ENCODE measurements at regions not wholly inside any gene's neighbourhood (a gene's known extent, or its start where the extent isn't known, plus 50 kb on each side); places are given as distances from the start of the nearest gene placed in this dataset.

DNA sequence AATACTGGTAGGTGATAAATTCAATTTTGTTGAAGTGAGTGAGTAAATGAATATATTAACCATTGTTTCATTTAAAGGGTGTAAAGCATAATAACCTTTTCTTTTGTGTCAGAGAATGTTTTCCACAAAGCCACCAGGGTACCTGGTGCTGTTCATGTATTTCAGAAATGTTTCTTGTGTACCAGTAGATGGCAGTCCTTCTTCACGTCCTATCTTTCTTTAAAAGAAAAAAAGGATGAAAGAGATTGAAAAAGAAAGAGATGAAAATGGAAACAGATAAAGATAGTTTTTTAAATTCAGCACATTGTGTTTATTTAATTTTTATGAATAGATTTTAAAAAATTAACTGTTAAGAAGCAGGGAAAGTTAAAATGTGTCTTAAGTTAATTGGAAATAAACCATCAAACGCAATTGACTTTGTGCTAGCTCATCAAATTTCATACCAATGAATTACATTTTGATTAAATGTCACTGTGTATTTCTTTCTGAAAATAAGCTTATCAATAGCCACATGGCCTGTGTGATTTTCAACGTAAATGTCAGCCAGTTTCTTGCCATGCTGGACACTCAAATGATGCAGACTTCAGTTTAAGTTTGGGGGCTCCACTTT, 65.5 kb upstream of the CHORDC1 start:
- H3K27me3 ChIP-seq (ENCODE audit: control insufficient read depth, insufficient read depth, low read length), result no peaks in the 10 kb centered on the region
- peak; percentile 5 for DNase-seq (ENCODE audit: low read depth, low spot score)
- H3K4me1 ChIP-seq (ENCODE audit: control insufficient read depth, insufficient read depth, low read length), result no peaks in the 10 kb centered on the region
- intact Hi-C loops (cut with micrococcal nuclease; ENCODE audit: unreplicated experiment) (loop anchor here (5.0 kb wide), 1 partner anchor 174 kb away; no protein-coding TSS in a partner anchor), in situ Hi-C loops (cut with HindIII; ENCODE audit: low pct_unique_long_range_greater_than_20kb, low sequenced_read_pairs) (no loop called here)
- H3K36me3 ChIP-seq (ENCODE audit: control insufficient read depth, insufficient read depth, low read length), result no peaks in the 10 kb centered on the region
- no peak overlapping the region for H3K4me3 ChIP-seq (ENCODE audit: low read depth in 2 of 2, low read length in 2 of 2)
- BruUV-seq (replicated peaks), result no TSS peak
- TF ChIP-seq, protein P1, sequence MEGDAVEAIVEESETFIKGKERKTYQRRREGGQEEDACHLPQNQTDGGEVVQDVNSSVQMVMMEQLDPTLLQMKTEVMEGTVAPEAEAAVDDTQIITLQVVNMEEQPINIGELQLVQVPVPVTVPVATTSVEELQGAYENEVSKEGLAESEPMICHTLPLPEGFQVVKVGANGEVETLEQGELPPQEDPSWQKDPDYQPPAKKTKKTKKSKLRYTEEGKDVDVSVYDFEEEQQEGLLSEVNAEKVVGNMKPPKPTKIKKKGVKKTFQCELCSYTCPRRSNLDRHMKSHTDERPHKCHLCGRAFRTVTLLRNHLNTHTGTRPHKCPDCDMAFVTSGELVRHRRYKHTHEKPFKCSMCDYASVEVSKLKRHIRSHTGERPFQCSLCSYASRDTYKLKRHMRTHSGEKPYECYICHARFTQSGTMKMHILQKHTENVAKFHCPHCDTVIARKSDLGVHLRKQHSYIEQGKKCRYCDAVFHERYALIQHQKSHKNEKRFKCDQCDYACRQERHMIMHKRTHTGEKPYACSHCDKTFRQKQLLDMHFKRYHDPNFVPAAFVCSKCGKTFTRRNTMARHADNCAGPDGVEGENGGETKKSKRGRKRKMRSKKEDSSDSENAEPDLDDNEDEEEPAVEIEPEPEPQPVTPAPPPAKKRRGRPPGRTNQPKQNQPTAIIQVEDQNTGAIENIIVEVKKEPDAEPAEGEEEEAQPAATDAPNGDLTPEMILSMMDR (IDR thresholded peaks at IDR 0.05), result peak; percentile 76; the same call in 1 of the 2 replicates
- TF ChIP-seq TCF7L2 (IDR thresholded peaks at IDR 0.05; ENCODE audit: low read depth, low read length) (no peak), SIN3A (IDR thresholded peaks at IDR 0.05; ENCODE audit: borderline replicate concordance, insufficient read depth, low read depth, low read length) (no peak)
- TF ChIP-seq, protein P2, sequence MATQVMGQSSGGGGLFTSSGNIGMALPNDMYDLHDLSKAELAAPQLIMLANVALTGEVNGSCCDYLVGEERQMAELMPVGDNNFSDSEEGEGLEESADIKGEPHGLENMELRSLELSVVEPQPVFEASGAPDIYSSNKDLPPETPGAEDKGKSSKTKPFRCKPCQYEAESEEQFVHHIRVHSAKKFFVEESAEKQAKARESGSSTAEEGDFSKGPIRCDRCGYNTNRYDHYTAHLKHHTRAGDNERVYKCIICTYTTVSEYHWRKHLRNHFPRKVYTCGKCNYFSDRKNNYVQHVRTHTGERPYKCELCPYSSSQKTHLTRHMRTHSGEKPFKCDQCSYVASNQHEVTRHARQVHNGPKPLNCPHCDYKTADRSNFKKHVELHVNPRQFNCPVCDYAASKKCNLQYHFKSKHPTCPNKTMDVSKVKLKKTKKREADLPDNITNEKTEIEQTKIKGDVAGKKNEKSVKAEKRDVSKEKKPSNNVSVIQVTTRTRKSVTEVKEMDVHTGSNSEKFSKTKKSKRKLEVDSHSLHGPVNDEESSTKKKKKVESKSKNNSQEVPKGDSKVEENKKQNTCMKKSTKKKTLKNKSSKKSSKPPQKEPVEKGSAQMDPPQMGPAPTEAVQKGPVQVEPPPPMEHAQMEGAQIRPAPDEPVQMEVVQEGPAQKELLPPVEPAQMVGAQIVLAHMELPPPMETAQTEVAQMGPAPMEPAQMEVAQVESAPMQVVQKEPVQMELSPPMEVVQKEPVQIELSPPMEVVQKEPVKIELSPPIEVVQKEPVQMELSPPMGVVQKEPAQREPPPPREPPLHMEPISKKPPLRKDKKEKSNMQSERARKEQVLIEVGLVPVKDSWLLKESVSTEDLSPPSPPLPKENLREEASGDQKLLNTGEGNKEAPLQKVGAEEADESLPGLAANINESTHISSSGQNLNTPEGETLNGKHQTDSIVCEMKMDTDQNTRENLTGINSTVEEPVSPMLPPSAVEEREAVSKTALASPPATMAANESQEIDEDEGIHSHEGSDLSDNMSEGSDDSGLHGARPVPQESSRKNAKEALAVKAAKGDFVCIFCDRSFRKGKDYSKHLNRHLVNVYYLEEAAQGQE (IDR thresholded peaks at IDR 0.05; ENCODE audit: insufficient read depth in 1 of 2, low read depth in 2 of 2, low read length in 1 of 2), result no peak
- ChIA-PET POLR2A (no interaction called here), CTCF (interaction anchor here (0.6 to 0.7 kb wide), 3 partner anchors 248 to 672 kb away, joined by 3 to 5 read pairs (median 3); no protein-coding TSS in a partner anchor)
- no peak overlapping the region for H3K27ac ChIP-seq (ENCODE audit: low read length)
- ATAC-seq, result no peak
- no peaks in the 10 kb centered on the region for H3K9me3 ChIP-seq (ENCODE audit: control insufficient read depth, insufficient read depth, low read depth, low read length)

DNA sequence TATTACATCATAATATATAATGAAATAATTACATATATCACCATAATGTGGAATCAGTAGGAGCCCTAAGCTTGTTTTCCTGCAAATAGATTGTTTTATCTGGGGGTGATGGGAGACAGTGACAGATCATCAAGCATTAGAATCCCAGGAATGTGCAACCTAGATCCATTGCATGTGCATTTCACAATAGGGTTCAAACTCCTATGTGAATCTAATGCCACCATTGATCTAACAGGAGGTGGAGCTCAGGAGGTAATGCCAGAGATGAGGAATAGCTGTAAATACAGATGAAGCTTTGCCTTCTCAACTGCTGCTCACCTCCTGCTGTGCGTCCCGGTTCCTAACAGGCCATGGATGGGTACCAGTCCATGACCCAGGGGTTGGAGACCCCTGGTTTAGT, 63.8 kb upstream of the CHORDC1 start:
- Histone ChIP-seq H3K27ac (ENCODE audit: low read length) (no peak overlapping the region), H3K27me3 (ENCODE audit: control insufficient read depth, insufficient read depth, low read length) (no peaks in the 10 kb centered on the region), H3K9me3 (ENCODE audit: control insufficient read depth, insufficient read depth, low read depth, low read length) (no peaks in the 10 kb centered on the region), H3K4me1 (ENCODE audit: control insufficient read depth, insufficient read depth, low read length) (no peaks in the 10 kb centered on the region), H3K4me3 (ENCODE audit: low read depth in 2 of 2, low read length in 2 of 2) (no peak overlapping the region), H3K36me3 (ENCODE audit: control insufficient read depth, insufficient read depth, low read length) (no peaks in the 10 kb centered on the region)
- in situ Hi-C loops (cut with HindIII; ENCODE audit: low pct_unique_long_range_greater_than_20kb, low sequenced_read_pairs), result no loop called here
- intact Hi-C loops (cut with micrococcal nuclease; ENCODE audit: unreplicated experiment), result loop anchor here (5.0 kb wide), 1 partner anchor 176 kb away; no protein-coding TSS in a partner anchor
- BruUV-seq (replicated peaks), result no TSS peak
- ChIA-PET POLR2A (no interaction called here), CTCF (interaction anchor here (0.6 kb wide), 1 partner anchor 421 kb away, joined by 3 read pairs; no protein-coding TSS in a partner anchor)
- DNase-seq (ENCODE audit: low read depth, low spot score) (no peak), ATAC-seq (no peak)
- no peak for TF ChIP-seq TCF7L2 (IDR thresholded peaks at IDR 0.05; ENCODE audit: low read depth, low read length)
- no peak for TF ChIP-seq SIN3A (IDR thresholded peaks at IDR 0.05; ENCODE audit: borderline replicate concordance, insufficient read depth, low read depth, low read length)
- TF ChIP-seq, protein P1 (IDR thresholded peaks at IDR 0.05), result no peak
- no peak for TF ChIP-seq POLR2AphosphoS5 (IDR thresholded peaks at IDR 0.05; ENCODE audit: low read depth, low read length)
- TF ChIP-seq, protein P2 (IDR thresholded peaks at IDR 0.05; ENCODE audit: insufficient read depth in 1 of 2, low read depth in 2 of 2, low read length in 1 of 2), result no peak
